AG09309 (cell line): ENCODE measurements at regions not wholly inside any gene's neighbourhood (a gene's known extent, or its start where the extent isn't known, plus 50 kb on each side); places are given as distances from the start of the nearest gene placed in this dataset.

ENCODE experiments used
- DNase-seq: peaks from one replicate; pipeline ENCODE4 v3.0.0-alpha.2; 2010; ENCODE audit warnings: low read depth
- H3K4me3 ChIP-seq: 2 replicates; pipeline ENCODE4 v1.5.1; 2011; ENCODE audit warnings: mild to moderate bottlenecking, low read depth, low read length, moderate library complexity; ENCODE audit not compliant: control insufficient read depth
- CTCF ChIP-seq: IDR thresholded peaks from 2 replicates; pipeline ENCODE4 v1.5.1; 2011; ENCODE audit warnings: mild to moderate bottlenecking, low read depth, low read length, inconsistent platforms; ENCODE audit not compliant: insufficient read depth, control insufficient read depth; ENCODE audit errors: missing control alignments

- no peak for TF ChIP-seq CTCF
- no peak overlapping the region for H3K4me3 ChIP-seq
- no peak for DNase-seq
Measured at GRCh38 chr21:35338881-35339632, 290.0 kb upstream of the RUNX1 start.

DNA sequence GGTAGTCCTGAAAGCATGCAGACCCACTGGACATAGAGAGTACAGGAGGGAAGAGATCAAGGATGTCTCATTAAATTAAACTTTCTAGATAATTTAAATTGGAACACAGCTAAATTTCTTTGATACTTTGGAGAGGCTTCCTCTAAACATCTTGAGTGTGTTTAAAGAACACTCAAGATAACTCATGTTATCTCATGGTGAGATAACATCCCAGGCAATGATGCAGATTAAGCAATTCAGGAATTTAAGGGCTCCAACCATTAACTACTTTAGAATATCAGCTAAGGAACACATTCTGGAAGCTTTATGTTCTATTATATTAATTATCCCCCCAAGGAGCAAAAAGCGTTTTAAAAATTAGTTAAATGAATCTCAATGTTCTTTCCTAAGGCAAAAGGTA is 289.2 kb upstream of the RUNX1 start:
- no peak for DNase-seq
- TF ChIP-seq CTCF: no peak
- H3K4me3 ChIP-seq: no peak overlapping the region

DNA sequence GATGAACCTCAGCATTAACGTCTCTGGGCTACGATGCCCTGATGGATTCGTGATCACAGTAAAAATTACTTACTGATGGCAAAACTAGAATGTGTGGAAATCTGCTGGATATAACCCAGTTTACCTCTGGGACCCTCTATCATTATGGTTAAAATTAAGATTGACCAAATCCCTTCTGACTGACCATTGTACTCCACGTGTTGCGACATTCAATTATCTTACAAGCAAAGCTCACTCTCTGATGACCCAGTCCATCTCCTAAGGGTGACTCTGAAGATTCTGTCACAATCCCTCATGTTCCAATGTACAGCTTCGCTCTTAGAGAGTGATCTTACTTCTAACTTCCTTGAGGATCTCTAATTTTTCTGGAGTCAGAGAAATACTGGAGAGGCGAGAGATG is 288.5 kb upstream of the RUNX1 start:
- TF ChIP-seq CTCF: no peak
- no peak for DNase-seq
- no peak overlapping the region for H3K4me3 ChIP-seq

DNA sequence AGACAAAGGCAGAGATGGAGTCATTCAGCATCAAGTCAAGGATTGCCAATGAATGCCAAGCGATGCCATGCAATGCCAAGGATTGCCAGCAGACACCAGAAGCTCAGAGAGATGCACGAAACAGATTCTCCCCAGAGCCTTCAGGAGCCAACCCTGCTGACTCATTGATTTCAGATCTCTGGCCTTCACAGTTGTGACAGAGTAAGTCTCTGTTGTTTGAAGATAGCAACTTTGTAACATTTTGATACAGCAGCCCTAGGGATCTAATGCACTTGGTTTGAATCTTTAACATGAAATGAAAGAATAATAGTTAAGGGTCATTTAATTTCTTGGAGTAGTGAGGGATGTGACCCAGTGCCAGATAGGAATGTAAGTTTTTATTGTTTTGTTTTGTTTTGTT is 287.4 kb upstream of the RUNX1 start:
- DNase-seq: no peak
- no peak overlapping the region for H3K4me3 ChIP-seq
- TF ChIP-seq CTCF: no peak

GRCh38 chr21:35335951-35336446 is 286.9 kb upstream of the RUNX1 start:
- H3K4me3 ChIP-seq: no peak overlapping the region
- no peak for TF ChIP-seq CTCF
- no peak for DNase-seq

GRCh38 chr21:35333831-35334618 is 284.9 kb upstream of the RUNX1 start:
- DNase-seq: no peak
- no peak for TF ChIP-seq CTCF
- no peak overlapping the region for H3K4me3 ChIP-seq
